ENCODE measurements at regions not wholly inside any gene's neighbourhood (a gene's known extent, or its start where the extent isn't known, plus 50 kb on each side); places are given as distances from the start of the nearest gene placed in this dataset.

DNA sequence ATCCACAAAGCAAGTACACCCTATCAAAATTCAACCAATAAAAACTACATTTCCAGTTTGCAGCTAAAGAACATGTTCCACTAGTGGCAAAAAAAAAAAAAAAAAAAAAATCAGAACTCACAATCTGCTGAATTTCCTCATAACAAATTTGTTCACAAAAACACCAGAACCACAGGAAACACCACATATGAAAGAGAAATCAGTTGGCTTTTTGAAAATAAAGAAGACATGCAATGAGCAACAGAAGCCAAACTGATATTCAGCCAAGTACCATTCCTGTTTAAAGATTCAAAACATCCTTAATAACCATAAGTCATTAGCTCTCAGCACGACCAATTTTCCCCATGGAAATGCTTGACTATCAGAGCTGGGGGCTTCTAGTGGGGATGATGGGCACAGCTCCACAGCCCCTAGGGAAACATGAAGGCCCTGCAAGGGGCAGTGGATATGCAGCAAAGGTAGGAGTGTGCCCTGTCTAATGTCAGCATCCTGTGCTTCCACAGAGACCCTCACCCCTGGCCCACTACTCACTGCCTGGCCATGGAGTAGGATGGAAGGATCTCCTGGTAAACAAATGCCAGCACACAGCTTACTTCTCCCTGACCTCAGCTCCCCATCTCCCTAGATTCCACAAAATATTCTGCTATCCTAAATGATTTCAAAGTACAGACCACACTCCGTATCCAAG is 74.0 kb upstream of the DOCK9 start:
- TF ChIP-seq, protein P1, sequence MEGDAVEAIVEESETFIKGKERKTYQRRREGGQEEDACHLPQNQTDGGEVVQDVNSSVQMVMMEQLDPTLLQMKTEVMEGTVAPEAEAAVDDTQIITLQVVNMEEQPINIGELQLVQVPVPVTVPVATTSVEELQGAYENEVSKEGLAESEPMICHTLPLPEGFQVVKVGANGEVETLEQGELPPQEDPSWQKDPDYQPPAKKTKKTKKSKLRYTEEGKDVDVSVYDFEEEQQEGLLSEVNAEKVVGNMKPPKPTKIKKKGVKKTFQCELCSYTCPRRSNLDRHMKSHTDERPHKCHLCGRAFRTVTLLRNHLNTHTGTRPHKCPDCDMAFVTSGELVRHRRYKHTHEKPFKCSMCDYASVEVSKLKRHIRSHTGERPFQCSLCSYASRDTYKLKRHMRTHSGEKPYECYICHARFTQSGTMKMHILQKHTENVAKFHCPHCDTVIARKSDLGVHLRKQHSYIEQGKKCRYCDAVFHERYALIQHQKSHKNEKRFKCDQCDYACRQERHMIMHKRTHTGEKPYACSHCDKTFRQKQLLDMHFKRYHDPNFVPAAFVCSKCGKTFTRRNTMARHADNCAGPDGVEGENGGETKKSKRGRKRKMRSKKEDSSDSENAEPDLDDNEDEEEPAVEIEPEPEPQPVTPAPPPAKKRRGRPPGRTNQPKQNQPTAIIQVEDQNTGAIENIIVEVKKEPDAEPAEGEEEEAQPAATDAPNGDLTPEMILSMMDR (IDR thresholded peaks at IDR 0.05; ENCODE audit: low read length, missing control alignments) = no peak
- no peak overlapping the region for H3K4me3 ChIP-seq (replicated peaks; ENCODE audit: low read depth, low read length)
- no peak for DNase-seq (ENCODE audit: low read depth)

DNA sequence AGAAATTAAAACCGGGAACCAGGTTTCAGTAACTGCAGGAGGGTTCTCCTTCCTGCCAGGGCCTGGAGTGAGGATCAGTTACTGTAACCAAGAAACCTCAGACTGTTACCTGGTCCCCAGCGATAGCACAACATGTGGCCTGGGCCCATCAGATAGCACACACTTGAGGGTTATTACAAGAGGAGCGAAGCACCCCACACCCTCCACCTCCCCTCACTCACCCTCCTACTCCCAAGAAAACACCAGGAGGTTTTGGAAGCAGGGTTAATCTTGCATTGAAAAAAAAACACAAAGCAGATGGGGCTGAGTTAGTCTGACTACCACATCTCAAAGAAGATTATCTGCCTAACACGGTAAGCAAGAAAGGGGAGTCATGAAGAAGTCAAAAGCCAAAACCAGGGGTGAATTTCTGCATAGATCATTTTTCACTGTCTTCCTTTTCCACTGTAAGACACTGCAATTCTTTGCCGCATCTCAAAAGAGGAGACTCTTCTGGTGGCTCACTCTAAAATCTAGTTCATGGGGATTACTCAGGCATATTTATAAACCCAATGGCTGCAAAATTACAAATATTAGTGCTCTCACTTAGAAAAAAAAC is 75.9 kb upstream of the DOCK9 start:
- no peak overlapping the region for H3K4me3 ChIP-seq (replicated peaks; ENCODE audit: low read depth, low read length)

DNA sequence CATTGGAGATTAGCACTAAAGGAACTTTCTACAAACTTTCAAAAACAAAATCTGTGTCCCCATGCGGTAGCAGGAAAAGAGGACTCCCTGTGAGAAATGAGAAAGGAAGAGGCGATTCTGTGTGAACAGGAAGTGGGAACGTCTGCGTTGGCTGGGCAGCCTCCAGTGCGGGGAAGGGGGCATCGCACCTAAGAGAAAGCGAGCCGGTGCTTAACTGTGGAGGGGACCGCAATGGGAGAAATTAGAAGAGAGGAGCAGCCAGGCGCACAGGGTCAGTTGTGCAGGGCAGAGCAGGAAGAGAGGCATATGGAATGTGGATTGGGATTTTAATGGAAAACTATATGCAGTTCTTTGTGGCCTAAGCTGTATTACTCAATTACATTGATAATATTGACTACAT is 77.4 kb upstream of the DOCK9 start:
- TF ChIP-seq, protein P1 (IDR thresholded peaks at IDR 0.05; ENCODE audit: low read length, missing control alignments) = no peak
- H3K4me3 ChIP-seq (replicated peaks; ENCODE audit: low read depth, low read length) = no peak overlapping the region
- DNase-seq (ENCODE audit: low read depth) = no peak

More for the DNA sequence above, 75.9 kb upstream of the DOCK9 start:
- no peak for DNase-seq (ENCODE audit: low read depth)
- TF ChIP-seq, protein P1 (IDR thresholded peaks at IDR 0.05; ENCODE audit: low read length, missing control alignments) = no peak

DNA sequence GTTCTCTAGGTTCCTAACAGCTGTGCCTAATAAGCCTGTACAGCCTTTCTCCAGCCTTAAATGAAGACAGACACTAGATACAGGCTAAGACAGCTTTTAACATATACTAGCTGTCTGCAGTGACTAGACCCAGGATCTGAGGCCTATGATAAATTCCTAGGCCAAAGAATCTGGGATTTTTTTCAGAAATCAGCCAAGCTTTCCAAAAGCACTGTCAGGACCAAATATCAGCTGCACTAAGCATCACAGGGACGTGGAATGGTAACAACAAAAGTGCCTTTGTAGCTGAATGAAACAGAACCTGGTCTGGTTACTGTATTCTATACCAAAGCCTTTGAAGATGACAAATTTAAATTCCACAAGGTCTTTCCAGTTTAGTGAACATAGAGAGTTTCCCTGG is 77.9 kb upstream of the DOCK9 start:
- no peak overlapping the region for H3K4me3 ChIP-seq (replicated peaks; ENCODE audit: low read depth, low read length)
- no peak for DNase-seq (ENCODE audit: low read depth)
- TF ChIP-seq, protein P1 (IDR thresholded peaks at IDR 0.05; ENCODE audit: low read length, missing control alignments) = no peak

DNA sequence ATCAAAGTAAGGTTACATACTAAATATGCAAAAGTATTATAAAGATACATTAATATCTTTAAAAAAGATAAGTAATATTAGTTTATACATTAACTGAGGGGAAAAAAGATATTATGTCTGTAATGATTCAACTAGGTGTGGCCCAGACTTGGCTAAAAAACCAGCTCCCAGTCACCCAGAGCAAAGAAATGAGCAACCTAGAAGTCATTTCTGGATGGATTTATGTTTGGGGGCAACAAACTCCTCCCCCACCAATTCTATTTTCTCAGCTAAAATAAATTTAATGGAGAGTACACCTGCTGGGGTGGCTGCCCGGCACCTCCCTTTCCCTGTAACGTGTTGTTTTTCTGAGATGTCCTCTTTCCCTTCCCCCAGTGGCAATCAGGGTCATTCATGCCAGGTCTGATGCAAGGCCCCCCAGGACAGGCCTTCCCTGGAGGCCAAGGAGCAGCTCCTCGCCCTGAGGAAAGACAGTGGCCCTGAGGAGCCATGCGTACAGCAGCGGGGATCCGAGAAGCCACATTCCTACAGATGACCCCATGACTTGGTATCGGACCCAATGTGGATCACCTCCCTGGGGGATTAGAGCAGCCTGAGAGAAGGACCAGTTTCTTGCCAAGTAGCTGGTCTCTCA is 78.6 kb upstream of the DOCK9 start:
- no peak overlapping the region for H3K4me3 ChIP-seq (replicated peaks; ENCODE audit: low read depth, low read length)
- DNase-seq (ENCODE audit: low read depth) = no peak
- TF ChIP-seq, protein P1 (IDR thresholded peaks at IDR 0.05; ENCODE audit: low read length, missing control alignments) = no peak

DNA sequence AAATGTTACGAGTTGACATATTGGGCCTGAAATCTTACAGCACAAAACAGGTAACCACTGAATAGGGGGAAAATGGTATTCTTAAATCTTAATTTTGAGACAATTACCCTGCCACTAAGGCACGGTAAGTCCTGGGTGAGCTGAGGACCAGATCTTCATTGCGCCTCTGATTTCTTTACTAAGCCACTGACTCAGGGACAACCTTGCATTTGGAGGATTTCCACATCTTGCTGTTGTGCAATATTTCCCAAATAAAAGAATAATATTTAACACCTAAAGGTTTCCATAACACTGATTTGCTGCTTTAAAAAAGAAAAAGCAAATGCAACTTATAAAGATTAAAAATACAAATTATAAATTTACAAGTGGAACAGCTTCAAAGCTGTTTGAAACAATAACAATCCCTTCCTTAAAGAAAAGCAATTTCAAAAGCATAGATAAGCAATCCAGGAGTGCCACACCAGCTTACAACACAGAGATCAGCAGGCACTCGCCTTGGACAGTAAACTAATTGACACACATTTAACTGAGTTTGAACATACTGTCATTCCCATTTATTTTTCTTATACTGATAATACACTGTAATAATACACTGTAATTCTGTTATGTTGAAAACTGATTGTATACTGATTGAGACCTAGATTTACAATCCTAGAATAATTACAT is 79.6 kb upstream of the DOCK9 start:
- no peak overlapping the region for H3K4me3 ChIP-seq (replicated peaks; ENCODE audit: low read depth, low read length)
- TF ChIP-seq, protein P1 (IDR thresholded peaks at IDR 0.05; ENCODE audit: low read length, missing control alignments) = no peak
- peak; percentile 68 for DNase-seq (ENCODE audit: low read depth)
